ENCODE measurements at regions not wholly inside any gene's neighbourhood (a gene's known extent, or its start where the extent isn't known, plus 50 kb on each side); places are given as distances from the start of the nearest gene placed in this dataset.

DNA sequence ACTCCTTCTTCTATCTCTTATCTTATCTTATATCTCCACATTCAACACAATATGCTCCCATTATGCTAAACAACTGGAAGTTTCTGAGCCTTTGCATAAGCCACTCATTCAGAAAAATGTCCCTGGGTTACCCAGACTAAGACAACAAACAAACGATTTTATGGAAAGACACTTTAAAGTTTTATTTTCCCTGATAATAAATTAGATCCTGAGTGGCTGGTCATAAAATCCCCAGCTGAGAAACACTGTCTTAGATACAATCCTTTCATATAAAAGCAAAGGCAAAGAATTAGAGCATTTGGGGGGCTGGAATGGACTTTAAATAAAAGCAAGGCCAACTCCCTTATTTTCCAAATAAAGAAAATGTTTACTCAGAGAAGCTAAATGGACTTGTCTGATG lies 322.3 kb downstream of the GBE1 start:
- H3K27ac ChIP-seq = no peak overlapping the region
- no peaks in the 10 kb centered on the region for H3K36me3 ChIP-seq

DNA sequence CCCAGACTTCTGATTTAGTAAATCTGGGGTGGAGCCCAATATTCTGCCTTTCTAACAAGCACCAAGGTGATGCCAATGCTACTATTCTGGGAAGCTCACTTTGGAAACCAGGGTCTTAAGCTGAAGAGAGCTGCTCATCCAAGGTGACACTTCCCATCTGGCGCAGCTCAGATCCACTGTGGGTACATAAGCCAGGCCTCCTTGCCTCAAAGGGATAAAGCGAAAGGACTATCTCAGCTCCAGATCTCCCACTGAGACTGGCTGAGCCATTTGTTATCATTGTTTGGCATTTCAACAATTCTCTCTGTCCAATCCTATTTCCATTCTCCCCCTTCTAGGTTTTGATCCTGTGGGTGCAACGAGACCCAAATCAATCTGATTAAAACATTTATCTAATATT lies 323.8 kb downstream of the GBE1 start:
- no peak for DNase-seq (ENCODE audit: low read depth in 1 of 2, low spot score in 2 of 2)
- Histone ChIP-seq H3K27me3 (replicated peaks) (no peaks in the 10 kb centered on the region), H3K4me3 (no peak overlapping the region), H3K9me3 (replicated peaks) (no peaks in the 10 kb centered on the region), H3K4me1 (replicated peaks) (no peaks in the 10 kb centered on the region), H3K27ac (no peak overlapping the region), H3K36me3 (no peaks in the 10 kb centered on the region)

More for the DNA sequence above, 322.3 kb downstream of the GBE1 start:
- H3K9me3 ChIP-seq (replicated peaks) = no peaks in the 10 kb centered on the region
- H3K27me3 ChIP-seq (replicated peaks) = no peaks in the 10 kb centered on the region
- no peak overlapping the region for H3K4me3 ChIP-seq
- H3K4me1 ChIP-seq (replicated peaks) = no peaks in the 10 kb centered on the region
- no peak for DNase-seq (ENCODE audit: low read depth in 1 of 2, low spot score in 2 of 2)

DNA sequence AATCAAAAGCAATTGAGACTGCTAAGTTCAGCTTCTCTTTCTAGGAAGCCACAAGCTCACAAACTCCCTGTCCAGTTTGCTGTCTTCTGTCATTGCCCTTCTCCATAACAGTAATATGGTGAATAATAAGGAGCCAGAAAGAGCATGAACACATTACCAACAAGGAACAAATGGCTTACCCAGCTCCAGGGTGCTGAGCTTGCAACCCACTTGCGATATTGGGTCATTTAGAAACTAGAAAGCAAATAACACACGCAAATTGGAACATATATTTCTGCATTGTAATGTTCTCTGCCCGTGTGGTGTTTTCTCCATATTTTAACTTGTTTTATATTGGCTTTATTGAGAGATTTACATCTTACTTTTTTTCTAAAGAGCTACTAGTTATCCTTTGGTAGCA lies 325.3 kb downstream of the GBE1 start:
- Histone ChIP-seq H3K27ac (no peak overlapping the region), H3K27me3 (replicated peaks) (no peaks in the 10 kb centered on the region), H3K4me3 (no peak overlapping the region), H3K36me3 (no peaks in the 10 kb centered on the region), H3K4me1 (replicated peaks) (no peaks in the 10 kb centered on the region), H3K9me3 (replicated peaks) (no peaks in the 10 kb centered on the region)
- no peak for DNase-seq (ENCODE audit: low read depth in 1 of 2, low spot score in 2 of 2)

DNA sequence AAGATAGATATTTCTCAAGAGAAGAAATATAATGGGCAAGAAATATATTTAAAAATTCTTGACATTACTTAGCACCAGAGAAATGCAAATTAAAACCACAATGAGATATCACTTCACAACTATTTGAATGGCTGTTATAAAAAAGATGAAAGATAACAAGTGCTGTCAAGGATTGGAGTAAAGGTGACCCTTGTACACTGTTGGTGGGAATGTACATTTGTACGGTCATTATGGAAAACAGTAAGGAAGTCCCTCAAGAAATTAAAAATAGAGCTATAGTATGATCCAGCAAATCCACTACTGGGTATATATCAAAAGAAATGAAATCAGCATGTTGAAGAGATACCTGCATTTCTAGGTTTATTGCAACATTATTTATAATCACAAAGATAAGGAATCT lies 326.4 kb downstream of the GBE1 start:
- Histone ChIP-seq H3K27ac (no peak overlapping the region), H3K27me3 (replicated peaks) (no peaks in the 10 kb centered on the region), H3K4me3 (no peak overlapping the region), H3K36me3 (no peaks in the 10 kb centered on the region), H3K9me3 (replicated peaks) (no peaks in the 10 kb centered on the region), H3K4me1 (replicated peaks) (no peaks in the 10 kb centered on the region)
- DNase-seq (ENCODE audit: low read depth in 1 of 2, low spot score in 2 of 2) = no peak

DNA sequence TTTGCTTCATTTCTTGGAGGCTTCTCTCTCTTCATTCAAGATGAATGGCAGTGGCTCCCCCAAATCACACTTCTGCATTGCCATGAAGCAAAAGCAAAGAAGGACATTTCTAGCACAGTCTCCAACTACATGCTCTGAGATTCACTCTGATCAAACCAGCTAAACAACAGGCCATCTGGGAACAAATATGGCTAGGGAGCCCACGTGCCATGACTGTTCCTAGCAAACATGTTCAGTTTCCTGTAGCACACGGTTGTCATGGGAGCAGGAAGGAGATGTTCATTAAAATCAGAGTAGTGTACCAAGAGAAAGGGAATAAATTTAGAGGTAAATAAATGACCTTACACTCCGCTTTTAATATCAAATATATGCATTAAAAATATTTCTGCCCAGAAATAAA lies 327.3 kb downstream of the GBE1 start:
- H3K4me3 ChIP-seq = no peak overlapping the region
- no peak for DNase-seq (ENCODE audit: low read depth in 1 of 2, low spot score in 2 of 2)
- H3K36me3 ChIP-seq = no peaks in the 10 kb centered on the region
- H3K27ac ChIP-seq = no peak overlapping the region
- no peaks in the 10 kb centered on the region for H3K27me3 ChIP-seq (replicated peaks)
- H3K9me3 ChIP-seq (replicated peaks) = no peaks in the 10 kb centered on the region
- H3K4me1 ChIP-seq (replicated peaks) = no peaks in the 10 kb centered on the region

DNA sequence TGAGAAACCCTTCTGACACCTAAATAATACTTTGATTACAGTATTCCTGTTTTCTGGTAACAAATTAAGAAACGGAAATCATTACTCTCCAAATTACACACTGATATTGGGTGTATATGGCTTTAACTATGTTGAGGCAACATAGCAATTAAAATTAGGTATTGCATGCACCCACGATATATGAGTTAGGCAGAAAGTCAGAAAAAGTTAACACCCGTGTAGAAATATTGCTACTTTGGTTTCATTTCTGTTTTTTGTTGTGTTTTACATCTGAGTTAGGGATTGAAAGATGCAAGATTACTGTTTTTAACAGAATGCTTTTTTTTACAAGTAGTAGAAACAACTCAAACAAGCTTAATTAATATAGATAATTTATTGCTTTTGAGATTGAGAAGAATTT lies 327.8 kb downstream of the GBE1 start:
- H3K4me1 ChIP-seq (replicated peaks) = no peaks in the 10 kb centered on the region
- H3K27ac ChIP-seq = no peak overlapping the region
- H3K36me3 ChIP-seq = no peaks in the 10 kb centered on the region
- no peak overlapping the region for H3K4me3 ChIP-seq
- H3K9me3 ChIP-seq (replicated peaks) = no peaks in the 10 kb centered on the region
- no peak for DNase-seq (ENCODE audit: low read depth in 1 of 2, low spot score in 2 of 2)
- no peaks in the 10 kb centered on the region for H3K27me3 ChIP-seq (replicated peaks)

DNA sequence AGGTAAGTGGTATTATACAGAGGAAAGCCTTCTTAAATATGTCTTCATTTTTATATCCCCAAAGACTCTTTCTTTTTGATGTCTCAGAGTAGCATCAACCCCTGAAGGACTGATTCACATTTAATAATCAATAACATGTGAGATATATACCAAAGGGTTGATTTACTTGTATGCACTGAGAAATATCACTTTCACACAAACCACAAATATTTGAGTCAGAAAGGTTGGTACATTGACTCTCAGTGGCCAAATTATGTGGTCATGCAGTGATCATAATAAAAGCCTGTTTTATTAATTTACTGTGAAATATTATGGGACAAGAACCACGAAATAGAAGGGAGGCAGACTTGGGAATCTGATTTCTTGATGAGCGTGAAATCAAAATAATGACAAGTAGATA lies 329.0 kb downstream of the GBE1 start:
- no peak for DNase-seq (ENCODE audit: low read depth in 1 of 2, low spot score in 2 of 2)
- H3K9me3 ChIP-seq (replicated peaks) = no peaks in the 10 kb centered on the region

DNA sequence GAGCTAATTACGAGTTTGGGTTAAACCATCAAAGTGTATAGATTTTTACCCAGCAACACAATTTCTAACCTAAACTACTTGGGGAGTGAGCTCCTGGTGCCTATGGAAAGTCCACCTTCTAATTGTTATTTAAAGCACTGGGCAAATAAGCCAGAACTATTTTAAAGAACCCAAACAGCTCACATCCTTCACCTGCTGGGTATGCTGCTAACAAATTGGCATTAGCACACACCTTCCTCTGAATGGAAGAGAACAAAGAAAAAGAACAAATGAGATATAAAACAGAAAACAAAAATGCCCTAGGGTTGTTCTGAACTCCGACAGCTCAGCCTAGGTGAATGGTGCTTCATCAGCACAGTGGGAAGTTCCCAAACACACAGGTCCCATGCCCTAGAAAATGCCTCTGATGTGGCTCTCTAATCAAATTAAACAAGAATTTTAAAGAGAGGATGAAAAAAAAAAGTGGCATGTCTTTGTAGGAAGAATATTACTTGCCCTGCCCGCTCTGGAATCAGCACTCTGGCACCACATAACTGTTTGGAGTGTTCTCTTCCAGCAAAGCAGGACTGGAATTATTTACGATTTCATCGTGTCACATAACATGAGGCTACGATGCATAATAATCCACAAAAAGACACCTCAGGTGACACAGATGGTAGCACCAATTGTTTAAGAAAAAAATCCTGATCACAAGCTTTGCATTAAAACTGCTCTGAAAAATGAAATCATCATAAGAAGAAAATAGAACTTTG lies 334.4 kb downstream of the GBE1 start:
- no peaks in the 10 kb centered on the region for H3K36me3 ChIP-seq
- H3K9me3 ChIP-seq (replicated peaks) = no peaks in the 10 kb centered on the region
- H3K4me1 ChIP-seq (replicated peaks) = no peaks in the 10 kb centered on the region
- no peak overlapping the region for H3K27ac ChIP-seq
- H3K27me3 ChIP-seq (replicated peaks) = no peaks in the 10 kb centered on the region
- no peak for DNase-seq (ENCODE audit: low read depth in 1 of 2, low spot score in 2 of 2)
- no peak overlapping the region for H3K4me3 ChIP-seq

More for the DNA sequence above, 329.0 kb downstream of the GBE1 start:
- H3K4me1 ChIP-seq (replicated peaks) = no peaks in the 10 kb centered on the region
- no peak overlapping the region for H3K27ac ChIP-seq
- no peaks in the 10 kb centered on the region for H3K27me3 ChIP-seq (replicated peaks)
- H3K4me3 ChIP-seq = no peak overlapping the region
- no peaks in the 10 kb centered on the region for H3K36me3 ChIP-seq

DNA sequence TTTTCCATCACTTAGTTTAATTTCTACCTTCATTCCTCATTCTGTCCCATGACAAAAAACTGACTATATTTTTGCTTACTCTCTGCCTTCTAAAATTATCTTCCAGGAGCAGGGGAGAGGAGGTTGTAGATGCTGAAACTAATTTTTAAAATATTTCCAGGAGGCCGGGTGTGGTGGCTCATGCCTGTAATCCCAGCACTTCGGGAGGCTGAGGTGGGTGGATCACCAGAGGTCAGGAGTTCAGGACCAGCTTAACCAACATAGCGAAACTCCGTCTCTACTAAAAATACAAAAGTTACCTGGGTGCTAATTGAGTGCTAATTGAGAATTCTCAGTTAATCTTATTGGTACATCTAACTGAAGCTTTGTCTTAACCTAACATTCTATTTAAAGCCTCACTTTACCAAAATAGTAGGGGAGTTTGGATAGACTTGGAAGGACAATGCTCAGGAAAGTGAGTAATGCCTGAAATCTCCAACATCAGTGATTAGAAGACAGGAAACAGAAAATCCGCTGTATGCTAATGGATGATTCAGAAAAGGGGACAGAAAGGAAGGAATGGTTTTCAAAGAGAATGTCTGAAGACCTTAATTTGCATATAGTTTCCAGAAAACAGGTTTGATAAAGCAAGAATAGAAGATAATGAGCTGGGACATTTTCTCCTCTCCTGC lies 336.1 kb downstream of the GBE1 start:
- Histone ChIP-seq H3K36me3 (no peaks in the 10 kb centered on the region), H3K9me3 (replicated peaks) (no peaks in the 10 kb centered on the region), H3K4me1 (replicated peaks) (no peaks in the 10 kb centered on the region), H3K27ac (no peak overlapping the region), H3K27me3 (replicated peaks) (no peaks in the 10 kb centered on the region), H3K4me3 (no peak overlapping the region)
- no peak for DNase-seq (ENCODE audit: low read depth in 1 of 2, low spot score in 2 of 2)

DNA sequence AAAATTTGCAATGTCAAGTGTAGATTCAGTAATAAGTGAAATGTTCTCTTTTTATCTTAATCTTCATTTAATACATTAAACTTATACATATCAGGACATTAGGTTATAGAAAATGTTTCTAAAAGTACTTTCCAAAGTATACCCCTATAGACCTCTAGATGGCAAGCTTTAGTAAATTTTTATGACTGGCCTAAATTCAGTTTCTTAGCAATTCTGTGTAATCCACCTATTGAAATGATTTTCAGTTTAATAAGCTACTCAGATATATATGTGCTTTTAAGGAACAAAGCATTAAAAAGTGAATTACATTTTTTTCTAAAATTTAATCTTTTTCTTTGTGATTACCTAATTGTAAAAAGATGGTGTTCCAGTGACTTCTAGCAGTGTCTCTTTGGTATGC lies 342.2 kb downstream of the GBE1 start:
- Histone ChIP-seq H3K27me3 (replicated peaks) (no peaks in the 10 kb centered on the region), H3K9me3 (replicated peaks) (no peaks in the 10 kb centered on the region), H3K36me3 (no peaks in the 10 kb centered on the region), H3K4me3 (no peak overlapping the region), H3K27ac (no peak overlapping the region), H3K4me1 (replicated peaks) (no peaks in the 10 kb centered on the region)
- DNase-seq (ENCODE audit: low read depth in 1 of 2, low spot score in 2 of 2) = no peak

DNA sequence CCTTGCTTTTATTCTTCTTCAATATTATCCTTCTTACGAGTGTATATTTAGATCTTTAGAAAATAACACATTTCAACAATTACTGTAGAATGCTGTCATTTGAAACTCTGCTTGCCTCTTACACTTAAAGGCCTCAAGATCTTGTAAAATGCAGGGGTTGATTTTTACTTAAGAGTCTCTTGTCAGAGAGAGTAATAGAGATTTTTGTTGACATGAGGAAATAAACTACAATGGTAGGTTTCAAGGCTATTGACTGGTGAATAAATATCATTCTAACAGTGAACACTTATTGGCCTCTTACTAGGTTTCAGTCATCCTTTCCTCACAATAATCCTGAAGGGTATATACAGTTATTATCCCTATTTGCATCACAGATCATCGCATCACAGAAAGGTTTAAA lies 344.6 kb downstream of the GBE1 start:
- Histone ChIP-seq H3K36me3 (no peaks in the 10 kb centered on the region), H3K27me3 (replicated peaks) (no peaks in the 10 kb centered on the region), H3K27ac (no peak overlapping the region), H3K9me3 (replicated peaks) (no peaks in the 10 kb centered on the region), H3K4me3 (no peak overlapping the region), H3K4me1 (replicated peaks) (no peaks in the 10 kb centered on the region)
- no peak for DNase-seq (ENCODE audit: low read depth in 1 of 2, low spot score in 2 of 2)

DNA sequence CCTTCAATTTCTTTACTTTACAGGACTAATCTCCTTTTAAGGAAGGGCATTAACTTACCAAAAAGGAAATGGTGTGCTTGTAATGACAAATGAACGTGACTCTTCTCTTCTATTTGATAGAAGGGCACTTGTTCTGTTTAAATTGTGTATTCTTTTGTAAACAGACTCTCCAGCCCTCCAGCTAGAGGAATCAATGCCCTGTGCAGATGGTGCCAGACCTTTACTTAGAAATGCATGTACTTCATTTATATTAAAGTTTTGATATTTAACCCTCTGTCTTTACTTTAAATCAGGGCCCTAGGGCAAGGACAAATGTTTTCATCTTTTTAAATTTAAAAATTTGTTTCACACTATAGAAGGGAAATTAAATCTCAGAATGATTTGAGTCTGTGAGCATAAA lies 355.1 kb downstream of the GBE1 start:
- Histone ChIP-seq H3K27ac (no peak overlapping the region), H3K4me3 (no peak overlapping the region), H3K27me3 (replicated peaks) (no peaks in the 10 kb centered on the region), H3K4me1 (replicated peaks) (no peaks in the 10 kb centered on the region), H3K9me3 (replicated peaks) (no peaks in the 10 kb centered on the region), H3K36me3 (no peaks in the 10 kb centered on the region)
- no peak for DNase-seq (ENCODE audit: low read depth in 1 of 2, low spot score in 2 of 2)

DNA sequence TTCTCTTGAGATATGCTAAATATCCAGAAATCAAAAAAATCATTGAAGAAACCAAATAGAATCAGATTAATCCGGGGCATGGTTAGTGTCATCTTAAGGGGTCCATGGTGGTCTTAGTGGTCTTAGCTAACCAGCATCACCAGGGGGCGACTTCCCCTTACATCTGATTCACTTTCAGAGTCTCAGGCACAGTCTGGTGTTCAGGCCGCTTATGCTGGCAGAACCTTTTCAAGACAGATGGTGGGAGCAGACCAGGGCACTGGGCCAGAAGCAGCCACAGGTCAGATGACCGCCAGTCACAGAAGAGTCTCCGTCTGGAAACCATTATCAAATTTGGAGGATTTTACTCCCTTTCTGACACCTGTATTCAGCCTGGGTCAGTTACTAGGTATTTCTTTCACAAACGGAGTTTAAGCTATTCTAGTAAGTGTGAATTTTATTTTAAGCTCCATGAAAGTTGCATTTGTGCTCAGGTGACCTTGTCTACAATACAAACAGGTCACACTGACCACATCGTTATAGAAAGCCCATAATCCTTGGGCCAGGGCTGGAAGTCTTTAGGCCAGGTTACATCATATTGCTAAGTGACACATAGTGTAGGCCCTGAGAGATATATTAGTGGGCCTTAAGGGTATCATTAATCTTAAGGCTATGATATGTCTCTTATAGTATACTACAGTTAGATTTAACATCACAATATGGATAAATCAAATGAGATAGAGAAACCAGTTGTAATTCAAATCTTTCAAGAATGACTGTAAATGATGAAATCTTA lies 365.5 kb downstream of the GBE1 start:
- no peak overlapping the region for H3K27ac ChIP-seq
- H3K36me3 ChIP-seq = no peaks in the 10 kb centered on the region
- H3K9me3 ChIP-seq (replicated peaks) = no peaks in the 10 kb centered on the region
- H3K4me3 ChIP-seq = no peak overlapping the region
- H3K27me3 ChIP-seq (replicated peaks) = no peaks in the 10 kb centered on the region
- no peaks in the 10 kb centered on the region for H3K4me1 ChIP-seq (replicated peaks)
- DNase-seq (ENCODE audit: low read depth in 1 of 2, low spot score in 2 of 2) = no peak
